ENCODE measurements at regions not wholly inside any gene's neighbourhood (a gene's known extent, or its start where the extent isn't known, plus 50 kb on each side); places are given as distances from the start of the nearest gene placed in this dataset.

DNA sequence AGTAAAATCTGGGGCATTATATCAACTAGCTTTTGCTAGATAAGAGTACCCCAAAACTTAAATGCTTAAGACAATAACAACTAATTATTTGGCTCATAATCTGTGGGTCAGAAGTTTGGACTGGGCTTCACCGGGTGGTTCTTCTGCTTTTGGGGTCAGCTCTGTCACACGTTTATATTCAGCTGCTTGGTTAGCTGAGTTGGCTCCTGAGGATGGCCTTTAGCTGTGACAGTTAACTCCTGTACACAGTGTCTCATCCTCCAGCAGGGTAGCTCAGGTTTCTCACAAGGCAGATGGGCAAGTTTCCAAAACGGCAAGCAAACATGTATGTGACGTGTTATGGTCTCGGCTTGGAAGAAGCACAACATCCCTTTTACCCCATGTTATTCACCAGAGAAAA lies 488.2 kb downstream of the TLE4 start:
- TF ChIP-seq CTCF (conservative IDR thresholded peaks at IDR 0.05) (no peak), EZH2 (IDR thresholded peaks at IDR 0.05; ENCODE audit: low read depth) (no peak)
